ENCODE measurements at regions not wholly inside any gene's neighbourhood (a gene's known extent, or its start where the extent isn't known, plus 50 kb on each side); places are given as distances from the start of the nearest gene placed in this dataset.
"Not testable (repeated sequence)": the region's sequence is repeated elsewhere in the genome, so short reads cannot be mapped to it uniquely, and the experiment has no call there.

- no peak for DNase-seq
Measured at GRCh38 chr7:94277236-94277635, 117.5 kb upstream of the COL1A2 start.

GRCh38 chr7:94280851-94281250 is 113.8 kb upstream of the COL1A2 start:
- no peak for DNase-seq

- no peak for DNase-seq
Measured at GRCh38 chr7:94284104-94284503, 110.6 kb upstream of the COL1A2 start.

- DNase-seq: no peak
Measured at GRCh38 chr7:94286111-94286510, 108.6 kb upstream of the COL1A2 start.

- no peak for DNase-seq
Measured at GRCh38 chr7:94288096-94288495, 106.6 kb upstream of the COL1A2 start.

GRCh38 chr7:94289071-94289470 is 105.6 kb upstream of the COL1A2 start:
- DNase-seq: no peak

- no peak for DNase-seq
Measured at GRCh38 chr7:94294471-94295131, 100.1 kb upstream of the COL1A2 start.

GRCh38 chr7:94295850-94296249 is 98.8 kb upstream of the COL1A2 start:
- no peak for DNase-seq

GRCh38 chr7:94296881-94297280 is 97.8 kb upstream of the COL1A2 start:
- no peak for DNase-seq

- no peak for DNase-seq
Measured at GRCh38 chr7:94297397-94297838, 97.3 kb upstream of the COL1A2 start.

GRCh38 chr7:94298943-94299342 is 95.8 kb upstream of the COL1A2 start:
- no peak for DNase-seq

- no peak for DNase-seq
Measured at GRCh38 chr7:94300176-94300835, 94.4 kb upstream of the COL1A2 start.

GRCh38 chr7:94301024-94301586 is 93.6 kb upstream of the COL1A2 start:
- DNase-seq: no peak

GRCh38 chr7:94303118-94303517 is 91.6 kb upstream of the COL1A2 start:
- DNase-seq: no peak

- no peak for DNase-seq
Measured at GRCh38 chr7:94303695-94304094, 91.0 kb upstream of the COL1A2 start.

GRCh38 chr7:94304878-94305277 is 89.8 kb upstream of the COL1A2 start:
- no peak for DNase-seq

- DNase-seq: no peak
Measured at GRCh38 chr7:94305836-94306235, 88.9 kb upstream of the COL1A2 start.

GRCh38 chr7:94307399-94308048 is 87.2 kb upstream of the COL1A2 start:
- no peak for DNase-seq

GRCh38 chr7:94311515-94311914 is 83.2 kb upstream of the COL1A2 start:
- no peak for DNase-seq

GRCh38 chr7:94313926-94314325 is 80.8 kb upstream of the COL1A2 start:
- no peak for DNase-seq

GRCh38 chr7:94314413-94315410 is 80.0 kb upstream of the COL1A2 start:
- no peak for DNase-seq

- DNase-seq: not testable (repeated sequence)
Measured at GRCh38 chr7:94321138-94321537, 73.6 kb upstream of the COL1A2 start.

GRCh38 chr7:94323844-94324243 is 70.9 kb upstream of the COL1A2 start:
- DNase-seq: no peak

Data from central memory CD4-positive, alpha-beta T cell (primary cell).